COR-L47 (cell line): ENCODE measurements at regions not wholly inside any gene's neighbourhood (a gene's known extent, or its start where the extent isn't known, plus 50 kb on each side); places are given as distances from the start of the nearest gene placed in this dataset.

ENCODE experiments used
- DNase-seq: peaks from one replicate; lab custom pipeline; 2025; lab: John Stamatoyannopoulos, UW

DNA sequence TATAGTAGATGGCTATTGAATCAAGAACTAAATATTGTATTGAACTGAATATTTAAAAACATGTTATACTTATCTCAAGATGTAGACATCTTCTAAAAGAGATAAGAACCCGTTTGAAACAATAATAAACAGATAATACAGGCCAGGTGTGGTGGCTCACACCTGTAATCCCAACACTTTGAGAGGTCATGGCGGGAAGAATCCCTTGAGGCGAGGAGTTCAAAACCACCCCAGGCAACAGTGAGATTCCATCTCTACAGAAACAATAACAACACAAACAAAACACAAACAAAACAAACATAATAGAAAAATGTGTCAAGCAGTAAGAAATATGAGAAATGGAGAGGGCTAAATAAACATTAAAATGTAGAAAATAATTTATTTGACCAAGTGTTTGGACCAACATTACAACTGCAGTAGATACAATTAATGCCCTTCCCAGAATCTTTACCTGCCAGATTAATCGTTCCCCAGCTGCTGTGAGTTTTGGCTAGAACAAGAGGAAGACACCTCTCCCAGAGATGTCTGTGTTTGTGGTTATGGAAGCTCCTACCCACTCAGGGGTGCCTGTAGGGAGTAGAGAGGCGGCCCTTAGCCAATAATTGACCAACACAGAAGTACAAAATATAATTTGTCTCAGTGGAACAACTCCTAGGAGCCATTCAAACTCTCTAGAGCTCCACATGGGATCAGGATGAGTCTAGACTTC is 111.9 kb upstream of the AGTR1 start:
- DNase-seq, result no peak

DNA sequence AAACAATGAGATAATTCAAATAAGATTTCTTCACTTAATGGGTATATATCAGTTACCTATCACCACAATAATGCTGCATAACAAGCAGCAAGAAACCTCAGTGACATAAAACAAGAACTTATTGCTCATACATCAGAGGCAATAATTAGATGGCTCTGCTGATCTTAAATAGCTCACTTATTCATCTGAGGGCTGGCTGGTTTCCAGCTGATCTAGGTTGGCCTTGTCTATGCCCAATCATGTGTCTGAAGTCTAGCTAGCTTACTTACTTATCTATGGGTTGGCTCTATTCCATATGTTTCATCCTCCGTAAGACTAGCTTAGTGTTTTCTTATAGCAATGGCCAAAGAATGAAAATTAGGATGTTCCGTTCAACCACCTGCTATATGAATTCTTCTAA is 109.4 kb upstream of the AGTR1 start:
- no peak for DNase-seq

DNA sequence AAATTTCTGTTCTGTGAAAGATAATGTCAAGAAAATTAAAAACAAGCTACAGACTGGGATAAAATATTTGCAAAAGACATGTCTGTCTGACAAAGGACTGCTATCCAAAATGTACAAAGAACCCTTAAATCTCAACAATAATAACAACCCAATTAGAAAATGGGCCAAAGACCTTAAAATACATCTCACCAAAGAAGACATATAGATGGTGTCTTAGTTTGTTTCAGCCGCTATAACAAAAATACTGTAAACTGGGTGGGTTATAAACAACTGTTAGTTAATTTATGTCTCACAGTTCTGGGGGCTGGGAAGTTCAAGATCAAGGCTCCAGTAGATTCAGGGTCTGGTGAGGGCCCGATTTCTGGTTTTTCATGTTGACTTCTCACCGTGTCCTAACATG is 106.2 kb upstream of the AGTR1 start:
- no peak for DNase-seq

DNA sequence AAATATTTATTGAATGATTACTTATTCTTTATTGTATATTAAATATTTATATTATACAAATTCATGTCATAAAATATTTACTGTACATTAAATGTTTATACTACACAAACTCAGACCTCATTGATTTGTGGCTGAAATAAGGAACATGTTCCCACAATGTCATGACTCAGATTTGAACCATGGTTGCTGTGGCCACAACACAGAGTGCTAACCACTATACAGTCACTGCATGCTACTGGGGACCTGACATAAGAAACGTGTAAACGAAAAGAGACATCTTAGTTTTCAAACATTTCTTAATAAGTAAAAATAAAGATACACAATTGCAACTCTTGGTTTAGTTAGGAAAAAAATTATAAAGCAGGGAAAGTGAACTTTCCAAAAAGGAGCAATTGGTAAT is 99.1 kb upstream of the AGTR1 start:
- no peak for DNase-seq

DNA sequence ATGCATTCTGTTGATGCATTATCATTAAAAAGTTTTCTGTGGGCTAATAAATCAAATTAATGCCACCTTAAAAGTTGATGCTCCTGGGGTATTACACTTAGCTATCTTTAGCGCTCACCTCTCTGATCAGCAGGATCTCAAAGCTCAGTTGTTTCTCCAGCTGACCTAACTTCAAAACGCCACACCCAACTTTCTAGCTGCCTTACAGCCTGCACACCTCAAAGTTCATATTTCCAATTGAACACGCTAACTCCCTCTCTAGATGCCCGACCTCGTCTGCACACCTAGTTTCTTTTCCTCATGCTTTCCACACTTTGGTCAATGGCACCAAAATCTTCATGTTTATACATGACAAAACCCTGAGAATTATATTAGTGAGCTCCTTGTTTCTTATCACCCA is 98.2 kb upstream of the AGTR1 start:
- DNase-seq, result no peak

DNA sequence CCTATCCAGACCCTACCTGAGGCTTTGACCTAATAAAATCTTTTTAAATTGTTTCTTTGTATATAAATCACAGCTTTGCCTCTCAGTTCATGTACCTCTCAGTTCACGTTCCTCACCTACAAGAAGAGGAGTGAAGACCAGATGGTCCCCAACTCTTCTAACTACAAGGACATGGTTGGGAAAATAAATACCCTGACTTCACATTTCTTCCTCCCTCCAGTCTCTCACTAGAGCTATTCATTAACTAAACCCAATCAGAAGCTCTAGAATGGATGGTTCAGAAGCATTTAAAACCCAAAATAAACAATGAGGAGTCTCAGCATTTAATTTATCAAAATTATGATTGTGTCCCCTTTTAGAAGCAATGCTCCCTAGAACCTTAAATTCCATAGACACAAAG is 97.3 kb upstream of the AGTR1 start:
- no peak for DNase-seq

DNA sequence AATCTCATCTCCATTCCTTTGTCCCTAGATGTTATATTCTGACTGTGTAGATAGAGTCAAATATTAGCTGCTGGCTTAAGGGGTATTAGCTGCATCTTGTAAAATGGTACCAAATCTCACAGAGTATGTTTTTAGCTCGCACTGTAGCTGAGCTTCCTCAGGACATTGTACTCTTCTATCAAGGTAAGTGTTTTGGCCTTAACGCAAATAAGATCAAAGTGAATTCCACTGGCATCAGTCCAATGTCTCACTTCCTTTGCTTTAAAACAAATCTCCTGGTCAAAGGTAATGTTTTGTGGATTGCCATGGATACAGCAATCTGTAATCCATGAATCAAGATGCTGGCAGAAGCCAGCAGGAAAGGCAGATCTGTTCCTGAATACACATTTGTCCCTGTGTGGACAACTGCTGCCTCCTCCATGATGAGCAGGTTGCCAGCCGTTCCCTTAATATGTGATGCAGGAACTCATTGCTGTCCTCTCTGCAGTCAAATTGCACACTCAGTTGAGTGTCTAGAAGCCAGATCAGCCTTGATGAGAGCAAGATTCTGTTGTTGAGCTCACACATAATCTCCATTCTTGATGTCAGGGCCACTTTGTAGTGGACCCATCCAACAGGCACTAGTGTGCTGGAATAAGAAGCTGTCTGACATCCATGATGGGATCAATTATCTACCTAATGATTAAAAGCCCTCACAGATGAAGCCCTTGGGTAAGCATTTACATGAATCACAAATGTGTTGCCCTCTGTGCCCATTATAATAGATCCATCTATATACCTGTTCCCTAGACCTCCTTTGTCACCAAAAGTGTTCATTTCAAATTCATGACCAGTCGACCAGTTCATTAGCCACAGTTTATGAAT is 96.6 kb upstream of the AGTR1 start:
- peak; percentile 72 for DNase-seq

DNA sequence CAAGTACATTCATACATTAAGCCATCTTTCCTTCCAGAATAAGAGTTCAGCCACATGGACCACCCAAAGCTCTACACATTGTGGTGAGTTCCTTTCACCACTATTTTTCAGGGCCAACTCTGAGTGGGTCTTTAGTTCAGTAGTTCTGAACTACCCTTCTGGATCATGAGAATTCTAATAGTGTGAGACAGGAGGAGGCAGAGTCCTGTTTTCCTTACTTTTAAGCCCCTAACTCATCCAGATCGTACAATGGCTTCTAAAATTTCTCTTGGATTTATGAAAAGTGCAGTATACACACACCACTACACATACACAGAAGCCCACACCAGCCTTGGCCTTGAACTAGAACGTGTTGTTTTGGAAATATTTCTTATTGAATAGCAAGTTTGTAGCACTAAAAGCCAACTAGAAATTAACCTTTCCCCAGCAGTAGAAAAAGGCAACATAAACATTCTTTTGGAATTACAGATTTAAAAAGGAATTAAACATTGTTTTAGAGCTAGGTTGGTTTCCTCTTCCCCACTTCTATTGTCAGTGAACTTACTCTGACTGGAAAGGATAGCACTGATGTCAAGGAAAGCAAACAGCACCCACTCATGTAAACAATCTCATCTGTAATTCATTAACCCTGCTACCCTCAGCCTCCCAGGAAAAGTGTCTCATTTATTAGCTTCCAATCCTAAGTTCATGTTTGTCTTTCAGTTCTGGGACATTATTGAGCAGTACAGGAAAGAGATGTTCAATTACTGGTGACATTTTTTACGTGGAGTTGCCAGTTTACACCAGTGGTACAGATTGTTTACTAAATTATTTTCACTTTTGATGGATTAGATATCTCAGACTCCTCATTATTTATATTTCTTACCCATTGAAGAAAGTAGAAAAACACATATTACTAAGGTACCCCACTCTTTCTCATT is 95.7 kb upstream of the AGTR1 start:
- DNase-seq, result no peak

DNA sequence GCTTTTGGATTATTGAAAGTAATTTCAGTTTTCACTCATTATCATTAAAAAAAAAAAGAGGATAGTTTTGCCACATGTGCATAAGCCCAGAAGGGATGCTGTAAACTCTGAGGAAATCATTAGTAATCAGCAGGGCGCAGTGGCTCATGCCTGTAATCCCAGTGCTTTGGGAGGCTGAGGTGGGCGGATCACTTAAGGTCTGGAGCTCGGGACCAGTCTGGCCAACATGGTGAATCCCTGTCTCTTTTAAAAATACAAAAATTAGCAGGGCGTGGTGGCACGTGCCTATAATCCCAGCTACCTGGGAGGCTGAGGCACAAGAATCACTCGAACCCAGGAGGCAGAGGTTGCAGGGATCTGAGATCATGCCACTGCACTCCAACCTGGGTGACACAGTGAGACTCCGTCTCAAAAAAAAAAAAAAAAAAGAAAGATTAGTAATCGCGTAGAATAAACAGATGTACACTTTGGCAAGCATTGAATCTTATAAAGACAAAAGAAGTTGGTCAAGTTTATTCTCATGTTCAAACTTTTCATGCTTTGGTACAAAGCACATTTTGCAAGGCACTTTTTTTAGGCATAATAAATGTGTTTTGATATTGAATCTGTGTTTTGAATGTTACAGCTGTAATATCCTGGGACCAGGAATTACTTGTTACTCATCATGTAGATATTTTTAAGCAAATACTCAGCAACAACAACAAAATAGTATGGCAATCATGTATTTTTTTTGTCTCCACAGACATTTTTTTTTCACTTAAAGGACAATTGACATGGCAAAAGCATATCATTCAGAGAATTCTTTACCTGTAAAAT is 93.2 kb upstream of the AGTR1 start:
- DNase-seq, result no peak

DNA sequence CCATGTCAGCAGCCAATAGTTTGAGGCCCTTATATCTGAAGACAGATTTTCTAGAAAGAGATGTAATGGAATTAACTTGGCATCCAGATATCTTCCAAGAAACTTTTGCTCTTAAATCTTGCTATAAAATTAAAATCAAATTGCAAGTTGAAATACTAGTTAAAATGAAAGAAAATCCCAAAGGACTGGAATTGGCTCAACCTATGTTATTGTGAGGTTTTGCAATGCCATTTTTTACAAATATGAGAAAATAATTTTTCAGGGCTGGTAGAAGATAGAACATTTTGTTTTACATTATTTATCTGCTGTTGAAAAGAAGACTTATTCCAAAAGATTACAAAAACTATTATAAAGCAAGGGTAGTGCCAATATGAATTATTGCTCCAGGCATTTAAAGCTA is 92.2 kb upstream of the AGTR1 start:
- no peak for DNase-seq

DNA sequence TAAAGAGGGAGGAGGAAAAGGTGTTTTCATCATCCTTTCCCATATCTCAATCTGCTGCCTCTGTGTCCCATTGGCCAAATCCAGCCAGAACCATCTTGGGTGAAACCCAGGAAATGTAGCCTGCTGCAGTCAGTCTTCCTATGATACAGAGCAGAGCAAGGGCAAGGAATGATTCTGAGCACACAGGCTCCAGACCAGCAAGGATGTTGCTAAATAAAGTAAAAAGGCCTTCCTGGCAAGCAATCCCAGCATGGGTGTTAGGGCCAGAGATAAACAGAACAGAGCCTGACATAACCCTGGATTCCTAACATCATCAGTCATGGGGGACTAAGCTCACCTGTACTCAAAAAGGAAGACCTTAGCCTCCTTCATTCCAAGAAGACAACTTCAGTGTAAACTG is 90.7 kb upstream of the AGTR1 start:
- DNase-seq, result no peak

DNA sequence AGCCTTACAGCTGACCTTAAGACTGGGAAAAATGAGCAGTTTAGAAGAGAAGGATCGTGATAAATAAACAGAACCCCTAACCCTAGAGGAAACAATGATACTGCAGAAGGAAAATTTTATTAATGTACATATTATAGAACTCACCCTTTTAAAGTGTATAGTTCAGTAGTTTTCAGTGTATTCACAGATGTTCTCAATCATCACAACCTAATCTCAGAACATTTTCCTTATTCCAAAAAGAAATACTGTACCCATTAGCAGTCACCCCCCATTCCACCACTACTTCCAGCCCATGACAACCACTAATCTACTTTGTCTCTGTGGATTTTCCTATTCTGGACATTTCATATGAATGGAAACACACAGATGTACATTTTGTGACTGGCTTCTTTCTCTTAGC is 90.2 kb upstream of the AGTR1 start:
- no peak for DNase-seq

DNA sequence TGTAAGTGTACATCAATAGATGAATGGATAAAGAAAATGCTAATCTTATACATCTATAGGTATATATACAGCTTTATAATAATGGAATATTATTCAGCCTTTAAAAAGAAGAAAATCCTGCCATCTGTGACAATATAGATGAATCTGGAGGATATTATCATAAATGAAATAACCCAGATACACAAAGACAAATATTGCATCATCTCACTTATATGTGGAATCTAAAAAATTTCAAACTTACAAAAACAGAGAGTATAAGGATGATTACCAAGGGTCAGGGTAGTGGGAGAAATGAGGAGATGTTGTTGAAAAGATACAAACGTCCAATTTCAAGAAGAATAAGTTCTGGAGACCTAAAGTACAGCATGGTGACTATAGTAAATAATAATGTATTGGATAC is 85.4 kb upstream of the AGTR1 start:
- no peak for DNase-seq

DNA sequence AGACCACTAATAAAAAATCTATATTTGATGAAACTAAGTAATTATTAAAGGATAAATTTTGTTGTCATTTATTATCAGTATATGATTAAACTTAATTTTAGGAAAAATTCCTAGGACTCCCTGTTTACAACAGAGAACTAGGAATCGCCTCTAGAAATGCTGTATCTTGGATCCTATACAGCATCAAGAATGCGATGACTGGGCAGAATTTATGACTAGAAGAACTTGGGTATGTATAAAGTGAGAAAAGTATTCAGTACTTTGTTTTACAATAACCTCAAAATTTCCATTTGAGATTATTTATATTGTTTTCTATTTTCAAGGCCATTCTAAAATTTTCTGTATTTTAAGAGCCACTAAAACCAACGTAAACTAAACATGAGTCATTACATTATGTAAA is 82.3 kb upstream of the AGTR1 start:
- no peak for DNase-seq

DNA sequence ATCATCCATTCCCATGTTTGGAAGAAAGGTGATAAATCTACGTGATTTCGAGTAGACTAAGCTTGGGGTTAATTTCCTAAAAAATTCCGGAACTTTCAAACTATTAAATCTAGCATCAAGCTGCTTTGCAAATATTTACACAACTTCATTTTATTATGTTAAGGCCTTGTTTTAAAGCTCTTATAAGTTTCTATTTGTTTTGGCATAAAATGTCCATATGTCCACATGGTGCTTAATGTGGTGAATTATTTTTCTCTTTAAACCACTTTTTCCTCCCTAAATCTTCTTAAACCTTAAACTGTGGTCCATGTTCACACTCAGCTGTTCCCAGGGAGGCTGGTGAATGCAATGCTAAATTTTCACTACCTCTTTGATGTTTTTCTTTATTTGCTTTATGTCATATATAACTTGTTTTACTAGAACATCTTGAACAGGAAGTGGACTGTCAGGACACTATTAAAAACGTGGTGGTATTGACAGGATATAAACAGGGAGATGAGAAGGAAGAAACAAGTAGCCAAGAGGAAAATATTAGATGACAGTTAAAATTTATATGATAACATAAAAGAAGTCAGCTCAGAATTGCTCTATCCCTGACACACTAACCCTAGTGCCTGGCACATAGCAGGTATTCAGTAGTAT is 72.5 kb upstream of the AGTR1 start:
- no peak for DNase-seq

DNA sequence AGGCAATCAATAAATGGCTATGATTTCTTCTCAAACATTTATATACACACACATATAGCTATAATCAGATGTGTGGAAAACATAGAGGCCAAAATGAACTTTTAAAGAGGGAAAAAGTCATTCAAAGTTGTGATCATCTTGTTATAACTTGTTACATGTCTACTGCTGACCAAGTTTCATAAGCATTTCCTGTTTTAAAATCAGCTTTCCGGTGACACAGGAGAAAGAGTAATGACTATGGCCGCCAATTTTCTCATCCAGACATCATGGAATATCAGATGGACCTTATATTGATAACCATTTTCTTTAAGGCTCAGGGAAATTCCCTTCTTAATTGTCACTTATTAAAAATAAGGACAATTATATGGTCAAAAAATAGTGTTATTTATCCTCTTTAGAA is 71.7 kb upstream of the AGTR1 start:
- no peak for DNase-seq

DNA sequence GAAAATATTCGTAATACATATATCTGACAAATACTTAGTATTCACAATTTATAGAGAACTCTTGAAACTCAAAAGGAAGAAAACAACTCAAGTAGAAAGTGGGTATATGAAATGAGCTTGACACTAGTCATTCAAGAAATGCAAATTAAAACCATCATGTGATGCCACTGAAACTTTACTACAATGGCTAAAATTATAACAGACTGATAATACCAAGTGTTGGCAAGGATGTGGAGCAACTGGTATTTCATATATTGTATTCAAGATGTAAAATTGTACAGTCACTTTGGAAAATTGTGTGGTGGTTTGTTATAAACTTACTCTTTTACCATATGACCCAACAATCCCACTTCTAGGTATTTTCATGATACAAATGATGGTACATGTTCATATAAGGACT is 68.7 kb upstream of the AGTR1 start:
- DNase-seq, result no peak

DNA sequence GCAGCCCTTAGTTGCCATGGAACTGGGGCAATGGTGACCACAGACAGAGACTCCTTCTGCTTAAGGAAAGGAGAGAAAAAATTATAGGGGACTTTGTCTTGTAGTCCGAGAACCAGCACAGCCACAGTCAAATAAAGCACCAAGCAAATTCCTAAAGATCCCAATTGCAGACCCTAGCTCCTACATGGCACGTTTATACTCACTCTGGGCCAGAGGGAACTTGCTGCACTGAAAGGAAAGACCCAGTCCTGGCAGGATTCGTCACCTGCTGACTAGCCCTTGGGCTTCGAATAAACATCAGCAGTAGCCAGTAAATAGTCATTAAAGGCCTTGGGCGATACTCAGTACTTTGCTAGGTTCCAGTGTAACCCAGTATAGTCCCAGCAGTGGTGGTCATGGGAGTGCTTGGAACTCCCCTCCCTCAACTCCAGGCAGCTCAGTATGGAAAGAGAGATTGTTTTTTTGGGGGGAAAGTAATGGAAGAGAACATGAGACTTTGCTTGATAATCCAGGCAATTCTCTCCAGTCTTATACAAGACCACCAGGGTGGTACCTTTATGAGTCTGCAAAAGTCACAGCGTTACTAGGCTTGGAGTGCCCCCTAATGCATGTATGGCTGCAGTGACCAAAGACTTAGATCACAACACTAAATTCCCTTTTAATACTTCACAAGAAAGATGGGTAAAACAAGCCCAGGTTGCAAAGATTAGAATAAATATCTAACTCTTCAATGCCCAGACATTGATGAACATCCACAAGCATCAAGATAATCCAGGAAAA is 66.4 kb upstream of the AGTR1 start:
- no peak for DNase-seq

DNA sequence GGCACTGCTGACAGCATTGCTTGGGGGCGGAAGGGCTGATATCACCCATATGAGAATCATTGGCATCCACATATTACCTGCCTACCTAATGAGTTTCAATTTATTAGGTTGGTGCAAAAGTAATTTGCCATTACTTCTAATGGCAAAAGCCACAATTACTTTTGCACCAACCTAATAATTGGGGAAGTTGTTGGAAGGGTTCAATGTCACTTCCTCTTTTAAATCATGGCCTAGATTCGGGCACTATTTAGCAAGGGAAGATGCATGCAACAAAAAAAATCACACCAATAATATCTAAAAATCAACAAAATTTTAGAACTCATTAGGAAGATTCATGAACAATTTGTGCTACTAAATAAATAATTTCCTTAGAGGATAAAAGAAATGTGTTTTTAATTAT is 56.0 kb upstream of the AGTR1 start:
- DNase-seq, result no peak

DNA sequence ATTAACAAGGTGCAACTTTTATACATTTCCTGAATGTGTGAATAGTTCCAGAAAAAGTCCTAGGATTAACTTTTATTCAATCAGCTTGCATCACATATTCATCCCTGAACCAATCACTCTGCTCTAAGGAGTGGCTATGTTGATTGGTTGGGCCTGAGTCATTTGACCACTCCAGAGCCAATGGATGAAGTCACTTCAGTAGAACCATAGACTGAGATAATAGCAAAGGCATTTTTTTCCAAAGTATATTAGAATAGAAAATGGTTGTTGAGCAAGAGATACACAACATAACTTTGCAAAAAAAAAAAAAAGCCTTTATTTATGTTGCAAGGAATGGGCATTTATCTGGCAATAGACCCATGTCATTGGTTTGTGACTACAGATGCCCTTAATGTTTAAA is 55.5 kb upstream of the AGTR1 start:
- no peak for DNase-seq

DNA sequence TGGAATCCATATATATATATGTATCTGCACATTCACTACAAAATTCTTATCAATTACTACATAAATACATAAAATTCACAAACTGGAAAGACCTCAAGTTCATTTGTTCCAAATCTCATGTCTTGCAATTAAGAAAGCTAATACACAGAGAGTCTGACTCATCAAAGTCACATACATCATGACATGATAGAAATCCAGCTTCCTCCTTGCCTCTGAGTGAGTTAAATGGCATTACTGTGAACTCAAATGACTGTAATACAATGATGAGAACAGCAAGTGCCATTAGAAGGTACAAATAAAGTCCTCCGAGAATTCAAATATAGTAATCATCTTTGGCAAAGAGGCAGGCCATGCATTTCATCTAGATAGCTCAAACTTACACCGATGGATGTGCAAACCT is 55.1 kb upstream of the AGTR1 start:
- DNase-seq, result no peak
